Right atrium auricular region (tissue), 2 donors: ENCODE measurements at regions not wholly inside any gene's neighbourhood (a gene's known extent, or its start where the extent isn't known, plus 50 kb on each side); places are given as distances from the start of the nearest gene placed in this dataset.

Experiments used
- DNase-seq: peaks from one replicate; pipeline ENCODE4 v3.0.0-alpha.2; 2019; ENCODE audit warnings: low spot score
- H3K27ac ChIP-seq, 2 donors: fragments of 200-600 bp; sonication (generic); 1 replicate in 1 of 2; 2 replicates in 1 of 2; pipeline ENCODE4 v1.5.1; 2016 to 2019
- H3K27me3 ChIP-seq, 2 donors: fragments of 200-600 bp; sonication (generic); one replicate each; pipeline versions ENCODE4 v1.5.1 to v1.6.0; 2017 to 2019
- H3K36me3 ChIP-seq: fragments of 200-600 bp; sonication (generic); one replicate; pipeline ENCODE4 v1.5.1; 2016
- H3K4me1 ChIP-seq, 2 donors: fragments of 200-600 bp; sonication (generic); one replicate each; pipeline versions ENCODE4 v1.5.1 to v1.6.0; 2017 to 2019
- H3K4me3 ChIP-seq, 2 donors: fragments of 200-600 bp; sonication (generic); 1 replicate in 1 of 2; 2 replicates in 1 of 2; pipeline ENCODE4 v1.5.1; 2017 to 2019; ENCODE audit warnings: mild to moderate bottlenecking in 1 of 2, moderate library complexity in 1 of 2
- H3K9me3 ChIP-seq, 2 donors: fragments of 200-600 bp; sonication (generic); one replicate each; pipeline ENCODE4 v1.5.1; 2019
- CTCF ChIP-seq, 2 donors: fragments of 200-600 bp; sonication (generic); IDR thresholded peaks; one replicate each; pipeline ENCODE4 v1.5.1; 2019; ENCODE audit warnings: antibody characterized with exemption in 2 of 2

DNA sequence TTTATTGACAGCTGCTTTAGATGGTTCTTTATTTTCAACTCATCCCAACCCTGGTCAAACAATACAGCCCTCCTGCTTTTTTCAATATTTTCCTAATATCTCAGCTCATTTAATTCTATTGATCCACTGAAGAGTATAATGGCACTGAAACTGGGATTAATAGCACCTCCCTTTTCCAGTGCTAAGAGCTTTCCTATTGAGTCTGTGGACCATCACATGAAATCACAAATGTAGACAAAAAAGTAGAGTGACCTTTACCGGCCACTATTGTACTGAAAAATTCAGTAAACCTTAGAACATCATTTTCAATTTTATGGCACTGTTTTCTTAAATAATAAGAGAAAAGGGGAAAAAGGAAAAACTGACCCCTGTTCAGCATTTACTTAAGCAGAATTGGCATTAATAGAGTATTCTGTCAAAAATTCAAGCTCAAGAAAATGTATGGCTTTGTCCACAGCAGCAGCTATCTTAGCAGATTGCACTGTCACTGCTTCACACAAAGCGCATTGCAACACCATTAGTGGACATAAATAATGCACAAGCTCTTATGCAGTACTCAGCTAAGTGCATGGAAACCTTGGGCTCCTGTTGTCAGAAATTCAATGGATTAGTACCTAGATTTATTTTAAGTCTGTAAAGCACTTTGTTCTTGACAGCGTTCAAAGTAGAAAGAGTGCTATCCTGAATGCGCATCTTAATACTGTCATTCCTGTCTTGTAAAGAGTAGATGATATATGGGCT, 851.0 kb upstream of the KLHL1 start:
- Histone ChIP-seq H3K36me3 (no peaks in the 10 kb centered on the region), H3K27ac (no peak overlapping the region), H3K9me3 (no peaks in the 10 kb centered on the region), H3K4me1 (no peaks in the 10 kb centered on the region), H3K4me3 (no peak overlapping the region), H3K27me3 (no peaks in the 10 kb centered on the region)
- TF ChIP-seq CTCF (IDR thresholded peaks at IDR 0.05), result no peak
- DNase-seq, result no peak

GRCh38 chr13:70955887-70956286, 847.6 kb upstream of the KLHL1 start:
- no peak for DNase-seq
- no peak for TF ChIP-seq CTCF (IDR thresholded peaks at IDR 0.05)
- Histone ChIP-seq H3K9me3 (no peaks in the 10 kb centered on the region), H3K27ac (no peak overlapping the region), H3K4me3 (no peak overlapping the region), H3K36me3 (no peaks in the 10 kb centered on the region), H3K27me3 (no peaks in the 10 kb centered on the region), H3K4me1 (no peaks in the 10 kb centered on the region)

DNA sequence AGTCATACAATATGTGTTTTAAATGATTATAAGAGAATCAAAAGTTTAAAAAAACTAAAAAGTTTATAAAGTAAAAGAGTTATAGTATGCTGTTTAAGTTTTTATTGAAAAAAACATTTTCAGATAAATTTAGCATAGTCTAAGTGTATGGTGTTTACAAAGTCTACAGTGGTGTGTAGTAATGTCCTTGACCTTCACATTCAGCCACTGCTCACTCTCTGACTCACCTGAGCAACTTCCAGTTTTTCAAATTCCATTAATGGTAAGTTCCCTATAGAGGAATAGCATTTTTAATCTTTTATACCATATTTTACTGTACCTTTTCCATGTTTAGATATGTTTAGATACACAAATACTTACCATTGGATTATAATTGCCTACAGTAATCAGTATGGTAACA, 842.4 kb upstream of the KLHL1 start:
- Histone ChIP-seq H3K36me3 (no peaks in the 10 kb centered on the region), H3K27ac (no peak overlapping the region), H3K4me3 (no peak overlapping the region), H3K4me1 (no peaks in the 10 kb centered on the region), H3K9me3 (no peaks in the 10 kb centered on the region), H3K27me3 (no peaks in the 10 kb centered on the region)
- DNase-seq, result no peak
- no peak for TF ChIP-seq CTCF (IDR thresholded peaks at IDR 0.05)

- DNase-seq, result no peak
- no peaks in the 10 kb centered on the region for H3K27me3 ChIP-seq
- no peaks in the 10 kb centered on the region for H3K36me3 ChIP-seq
- H3K4me1 ChIP-seq, result no peaks in the 10 kb centered on the region
- H3K4me3 ChIP-seq, result no peak overlapping the region
- H3K27ac ChIP-seq, result no peak overlapping the region
- no peaks in the 10 kb centered on the region for H3K9me3 ChIP-seq
- TF ChIP-seq CTCF (IDR thresholded peaks at IDR 0.05), result no peak
Measured at GRCh38 chr13:70945506-70945905, 837.3 kb upstream of the KLHL1 start.

DNA sequence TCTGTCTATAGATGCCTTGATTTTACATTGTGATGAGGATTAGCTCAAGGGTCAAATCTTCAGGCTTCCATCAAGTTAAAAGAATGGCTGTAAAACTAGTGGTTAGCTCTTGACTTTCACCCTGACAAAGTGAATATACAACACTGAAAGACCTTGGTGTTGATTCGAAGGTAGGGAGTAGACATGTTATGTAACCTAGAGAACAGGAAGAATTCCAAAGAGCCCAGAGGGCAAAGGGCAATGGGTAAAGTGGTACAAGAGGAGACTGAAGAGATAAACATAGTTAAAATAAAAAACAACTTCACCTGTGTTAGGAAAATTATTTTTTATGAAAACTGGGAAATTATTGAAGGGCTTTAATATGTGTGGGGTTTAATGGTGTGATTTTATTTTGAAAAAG, 833.2 kb upstream of the KLHL1 start:
- Histone ChIP-seq H3K36me3 (no peaks in the 10 kb centered on the region), H3K27ac (no peak overlapping the region), H3K4me3 (no peak overlapping the region), H3K9me3 (no peaks in the 10 kb centered on the region), H3K27me3 (no peaks in the 10 kb centered on the region), H3K4me1 (no peaks in the 10 kb centered on the region)
- TF ChIP-seq CTCF (IDR thresholded peaks at IDR 0.05), result no peak
- no peak for DNase-seq

- TF ChIP-seq CTCF (IDR thresholded peaks at IDR 0.05), result no peak
- H3K36me3 ChIP-seq, result no peaks in the 10 kb centered on the region
- no peak for DNase-seq
- H3K4me1 ChIP-seq, result no peaks in the 10 kb centered on the region
- no peak overlapping the region for H3K27ac ChIP-seq
- H3K27me3 ChIP-seq, result no peaks in the 10 kb centered on the region
- H3K9me3 ChIP-seq, result no peaks in the 10 kb centered on the region
- no peak overlapping the region for H3K4me3 ChIP-seq
Measured at GRCh38 chr13:70938462-70938861, 830.2 kb upstream of the KLHL1 start.
